ENCODE measurements at regions not wholly inside any gene's neighbourhood (a gene's known extent, or its start where the extent isn't known, plus 50 kb on each side); places are given as distances from the start of the nearest gene placed in this dataset.

GRCh38 chr13:97810152-97810551 lies 143.3 kb upstream of the IPO5 start:
- no peaks in the 10 kb centered on the region for H3K36me3 ChIP-seq (ENCODE audit: control insufficient read depth in 2 of 3, insufficient read depth in 3 of 3, low read length in 3 of 3)
- H3K9me3 ChIP-seq (ENCODE audit: control insufficient read depth in 2 of 3, low read length in 3 of 3): no peaks in the 10 kb centered on the region
- ChIA-PET CTCF (no interaction called here), POLR2A (no interaction called here)
- no peak overlapping the region for H3K27ac ChIP-seq (ENCODE audit: low read depth, low read length)
- no peak for DNase-seq
- Mint-ChIP-seq H3K36me3 (no peaks in the 10 kb centered on the region), H3K27me3 (peaks cover 0 to 37% (median 28%) of the 10 kb centered on the region in 5 donors), H3K4me3 (no peak overlapping the region), H3K9me3 (peaks cover 0 to 13% (median 2%) of the 10 kb centered on the region in 11 donors), H3K4me1 (no peaks in the 10 kb centered on the region), H3K27ac (no peak overlapping the region)
- no peak overlapping the region for H3K4me3 ChIP-seq (ENCODE audit: low read length)
- intact Hi-C loops (cut with micrococcal nuclease): loop anchor here in 1 of 2 donors (5.0 kb wide), 1 partner anchor 698 kb away; no protein-coding TSS in a partner anchor
- no peaks in the 10 kb centered on the region for H3K4me1 ChIP-seq (ENCODE audit: control insufficient read depth in 2 of 2, insufficient read depth in 2 of 2, low read length in 2 of 2)
- no peak for ATAC-seq
- no peaks in the 10 kb centered on the region for H3K27me3 ChIP-seq (ENCODE audit: control insufficient read depth in 2 of 2, insufficient read depth in 2 of 2, low read length in 2 of 2)

DNA sequence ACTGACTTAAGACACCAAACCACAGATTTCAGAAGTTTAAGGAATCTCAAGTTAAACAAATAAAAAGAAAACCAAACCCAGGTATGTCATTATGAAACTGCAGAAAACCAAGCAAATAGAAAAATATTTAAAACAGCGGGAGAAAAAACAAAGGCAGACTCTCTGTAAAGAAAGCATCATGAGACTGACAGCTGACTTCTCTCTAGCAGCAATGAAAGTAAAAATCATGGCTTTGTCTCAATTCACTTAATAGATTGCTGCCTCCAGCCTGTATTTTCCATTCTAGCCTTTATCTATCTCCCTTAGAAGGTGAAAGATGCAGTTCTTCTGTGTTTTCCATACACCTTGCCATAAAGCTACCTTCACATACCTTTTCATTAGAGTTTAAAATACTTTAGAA lies 131.1 kb upstream of the IPO5 start:
- no peak for ATAC-seq
- POLR2A ChIA-PET: no interaction called here

GRCh38 chr13:97826421-97827012 lies 127.0 kb upstream of the IPO5 start:
- Mint-ChIP-seq H3K27ac (no peak overlapping the region), H3K4me1 (no peaks in the 10 kb centered on the region), H3K4me3 (no peak overlapping the region), H3K36me3 (peaks cover 0 to 8% (median 0%) of the 10 kb centered on the region in 5 donors), H3K27me3 (peaks cover 3 to 43% (median 19%) of the 10 kb centered on the region in 5 donors), H3K9me3 (peaks cover 0 to 8% (median 5%) of the 10 kb centered on the region in 11 donors)
- CTCF ChIA-PET: no interaction called here
- Histone ChIP-seq H3K9me3 (ENCODE audit: control insufficient read depth in 2 of 3, low read length in 3 of 3) (no peaks in the 10 kb centered on the region), H3K4me1 (ENCODE audit: control insufficient read depth in 2 of 2, insufficient read depth in 2 of 2, low read length in 2 of 2) (no peaks in the 10 kb centered on the region), H3K27me3 (ENCODE audit: control insufficient read depth in 2 of 2, insufficient read depth in 2 of 2, low read length in 2 of 2) (no peaks in the 10 kb centered on the region), H3K36me3 (ENCODE audit: control insufficient read depth in 2 of 3, insufficient read depth in 3 of 3, low read length in 3 of 3) (no peaks in the 10 kb centered on the region), H3K4me3 (ENCODE audit: low read length) (no peak overlapping the region), H3K27ac (ENCODE audit: low read depth, low read length) (no peak overlapping the region)
- DNase-seq: no peak
- intact Hi-C loops (cut with micrococcal nuclease): no loop called here
- POLR2A ChIA-PET: no interaction called here
- no peak for ATAC-seq

More for the DNA sequence above, 131.1 kb upstream of the IPO5 start:
- no peaks in the 10 kb centered on the region for H3K27me3 ChIP-seq (ENCODE audit: control insufficient read depth in 2 of 2, insufficient read depth in 2 of 2, low read length in 2 of 2)
- peaks cover 6 to 49% (median 26%) of the 10 kb centered on the region in 5 donors for H3K27me3 Mint-ChIP-seq
- no peak overlapping the region for H3K4me3 ChIP-seq (ENCODE audit: low read length)
- no peaks in the 10 kb centered on the region for H3K9me3 ChIP-seq (ENCODE audit: control insufficient read depth in 2 of 3, low read length in 3 of 3)
- CTCF ChIA-PET: no interaction called here
- H3K4me1 ChIP-seq (ENCODE audit: control insufficient read depth in 2 of 2, insufficient read depth in 2 of 2, low read length in 2 of 2): no peaks in the 10 kb centered on the region
- no peaks in the 10 kb centered on the region for H3K36me3 ChIP-seq (ENCODE audit: control insufficient read depth in 2 of 3, insufficient read depth in 3 of 3, low read length in 3 of 3)
- peaks cover 0 to 8% (median 5%) of the 10 kb centered on the region in 11 donors for H3K9me3 Mint-ChIP-seq
- DNase-seq: no peak
- no peak overlapping the region for H3K4me3 Mint-ChIP-seq
- intact Hi-C loops (cut with micrococcal nuclease): no loop called here
- peaks cover 0 to 8% (median 0%) of the 10 kb centered on the region in 5 donors for H3K36me3 Mint-ChIP-seq
- H3K4me1 Mint-ChIP-seq: no peaks in the 10 kb centered on the region
- no peak overlapping the region for H3K27ac ChIP-seq (ENCODE audit: low read depth, low read length)
- H3K27ac Mint-ChIP-seq: no peak overlapping the region

GRCh38 chr13:97834250-97834649 lies 119.2 kb upstream of the IPO5 start:
- Mint-ChIP-seq H3K27ac (no peak overlapping the region), H3K36me3 (no peaks in the 10 kb centered on the region), H3K4me3 (no peak overlapping the region), H3K4me1 (no peaks in the 10 kb centered on the region), H3K27me3 (peaks cover 0 to 26% (median 10%) of the 10 kb centered on the region in 5 donors), H3K9me3 (peaks cover 0 to 37% (median 0%) of the 10 kb centered on the region in 11 donors)
- ChIA-PET CTCF (no interaction called here), POLR2A (no interaction called here)
- no peak overlapping the region for H3K27ac ChIP-seq (ENCODE audit: low read depth, low read length)
- no peaks in the 10 kb centered on the region for H3K27me3 ChIP-seq (ENCODE audit: control insufficient read depth in 2 of 2, insufficient read depth in 2 of 2, low read length in 2 of 2)
- no peak for DNase-seq
- H3K9me3 ChIP-seq (ENCODE audit: control insufficient read depth in 2 of 3, low read length in 3 of 3): no peaks in the 10 kb centered on the region
- intact Hi-C loops (cut with micrococcal nuclease): no loop called here
- H3K36me3 ChIP-seq (ENCODE audit: control insufficient read depth in 2 of 3, insufficient read depth in 3 of 3, low read length in 3 of 3): no peaks in the 10 kb centered on the region
- ATAC-seq: no peak
- H3K4me1 ChIP-seq (ENCODE audit: control insufficient read depth in 2 of 2, insufficient read depth in 2 of 2, low read length in 2 of 2): no peaks in the 10 kb centered on the region
- no peak overlapping the region for H3K4me3 ChIP-seq (ENCODE audit: low read length)

DNA sequence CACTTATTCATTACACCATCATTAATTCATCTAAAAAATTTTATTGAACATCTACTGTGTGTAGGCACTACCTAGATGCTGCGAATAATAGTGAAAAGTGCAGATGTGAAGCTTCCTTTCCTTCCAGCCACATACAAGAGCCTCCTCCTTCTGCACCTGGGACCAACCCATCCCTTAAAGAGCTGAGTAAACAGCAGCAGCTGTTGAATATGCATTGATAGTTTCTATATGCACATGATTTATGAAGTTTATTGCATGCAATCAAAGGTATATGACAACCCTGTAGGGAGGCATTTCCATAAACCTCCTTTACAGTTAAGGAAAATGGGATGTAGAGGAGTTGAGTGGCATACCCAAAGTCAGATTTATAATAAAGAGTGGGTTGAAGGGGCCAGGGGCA lies 110.3 kb upstream of the IPO5 start:
- no peaks in the 10 kb centered on the region for H3K4me1 ChIP-seq (ENCODE audit: control insufficient read depth in 2 of 2, insufficient read depth in 2 of 2, low read length in 2 of 2)
- no peak overlapping the region for H3K27ac ChIP-seq (ENCODE audit: low read depth, low read length)
- Mint-ChIP-seq H3K4me3 (no peak overlapping the region), H3K27me3 (peaks cover 5 to 59% (median 44%) of the 10 kb centered on the region in 5 donors), H3K4me1 (no peaks in the 10 kb centered on the region), H3K9me3 (peaks cover 0 to 7% (median 0%) of the 10 kb centered on the region in 11 donors), H3K27ac (no peak overlapping the region), H3K36me3 (no peaks in the 10 kb centered on the region)
- H3K4me3 ChIP-seq (ENCODE audit: low read length): no peak overlapping the region
- intact Hi-C loops (cut with micrococcal nuclease): no loop called here
- no peaks in the 10 kb centered on the region for H3K9me3 ChIP-seq (ENCODE audit: control insufficient read depth in 2 of 3, low read length in 3 of 3)
- H3K36me3 ChIP-seq (ENCODE audit: control insufficient read depth in 2 of 3, insufficient read depth in 3 of 3, low read length in 3 of 3): no peaks in the 10 kb centered on the region
- ChIA-PET CTCF (no interaction called here), POLR2A (no interaction called here)
- ATAC-seq: no peak
- no peak for DNase-seq
- no peaks in the 10 kb centered on the region for H3K27me3 ChIP-seq (ENCODE audit: control insufficient read depth in 2 of 2, insufficient read depth in 2 of 2, low read length in 2 of 2)

DNA sequence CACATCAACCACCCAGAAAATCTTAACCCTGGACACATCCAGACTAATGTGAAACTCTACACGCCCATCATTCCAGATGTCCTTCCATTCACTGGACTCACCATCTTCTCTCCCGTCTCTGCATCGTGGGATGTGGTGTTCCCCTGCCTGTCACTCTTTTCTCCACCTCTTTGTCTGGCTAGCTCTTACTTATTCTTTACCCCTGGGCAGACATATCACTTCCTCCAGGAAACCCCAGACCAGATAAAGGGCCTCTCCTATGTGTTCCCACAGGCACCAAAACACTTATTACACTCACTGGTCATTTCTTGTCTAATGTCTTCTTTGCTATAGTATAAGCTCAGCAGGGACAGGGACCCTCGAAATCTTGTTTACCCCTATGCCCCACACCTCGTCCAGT lies 109.3 kb upstream of the IPO5 start:
- intact Hi-C loops (cut with micrococcal nuclease): no loop called here
- Histone ChIP-seq H3K4me1 (ENCODE audit: control insufficient read depth in 2 of 2, insufficient read depth in 2 of 2, low read length in 2 of 2) (no peaks in the 10 kb centered on the region), H3K27me3 (ENCODE audit: control insufficient read depth in 2 of 2, insufficient read depth in 2 of 2, low read length in 2 of 2) (no peaks in the 10 kb centered on the region), H3K27ac (ENCODE audit: low read depth, low read length) (no peak overlapping the region), H3K36me3 (ENCODE audit: control insufficient read depth in 2 of 3, insufficient read depth in 3 of 3, low read length in 3 of 3) (no peaks in the 10 kb centered on the region), H3K4me3 (ENCODE audit: low read length) (no peak overlapping the region), H3K9me3 (ENCODE audit: control insufficient read depth in 2 of 3, low read length in 3 of 3) (no peaks in the 10 kb centered on the region)
- H3K27me3 Mint-ChIP-seq: peaks cover 5 to 53% (median 41%) of the 10 kb centered on the region in 5 donors
- CTCF ChIA-PET: no interaction called here
- POLR2A ChIA-PET: no interaction called here
- ATAC-seq: no peak
- H3K4me1 Mint-ChIP-seq: no peaks in the 10 kb centered on the region
- H3K9me3 Mint-ChIP-seq: peaks cover 0 to 3% (median 0%) of the 10 kb centered on the region in 11 donors
- DNase-seq: no peak
- H3K36me3 Mint-ChIP-seq: no peaks in the 10 kb centered on the region
- H3K4me3 Mint-ChIP-seq: no peak overlapping the region
- H3K27ac Mint-ChIP-seq: no peak overlapping the region

DNA sequence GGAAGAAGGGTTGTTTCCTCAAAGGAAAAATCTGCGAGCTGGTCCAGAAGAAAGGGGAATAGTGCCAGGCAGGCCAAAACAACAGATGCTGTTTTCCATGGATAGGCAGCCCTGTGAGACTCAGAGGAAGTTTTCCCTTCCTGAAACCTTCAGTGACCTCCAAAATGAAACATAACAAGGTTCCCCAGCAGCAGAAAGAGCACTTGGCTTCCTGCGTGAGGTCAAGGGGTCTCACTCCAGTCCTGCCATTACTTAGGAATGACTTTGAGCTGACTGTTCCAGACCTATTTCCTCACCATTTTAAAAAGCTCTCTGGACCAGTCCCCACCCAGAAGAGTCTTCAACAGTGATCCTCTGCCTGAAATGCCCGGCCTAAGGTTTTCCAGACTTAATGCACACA lies 104.6 kb upstream of the IPO5 start:
- Histone ChIP-seq H3K36me3 (ENCODE audit: control insufficient read depth in 2 of 3, insufficient read depth in 3 of 3, low read length in 3 of 3) (no peaks in the 10 kb centered on the region), H3K4me3 (ENCODE audit: low read length) (no peak overlapping the region), H3K4me1 (ENCODE audit: control insufficient read depth in 2 of 2, insufficient read depth in 2 of 2, low read length in 2 of 2) (no peaks in the 10 kb centered on the region), H3K27ac (ENCODE audit: low read depth, low read length) (no peak overlapping the region), H3K9me3 (ENCODE audit: control insufficient read depth in 2 of 3, low read length in 3 of 3) (no peaks in the 10 kb centered on the region), H3K27me3 (ENCODE audit: control insufficient read depth in 2 of 2, insufficient read depth in 2 of 2, low read length in 2 of 2) (no peaks in the 10 kb centered on the region)
- Mint-ChIP-seq H3K9me3 (peaks cover 0 to 4% (median 0%) of the 10 kb centered on the region in 11 donors), H3K27ac (no peak overlapping the region), H3K36me3 (no peaks in the 10 kb centered on the region), H3K4me1 (peaks cover 0 to 3% (median 0%) of the 10 kb centered on the region in 7 donors), H3K4me3 (no peak overlapping the region), H3K27me3 (peaks cover 0 to 48% (median 40%) of the 10 kb centered on the region in 5 donors)
- ATAC-seq (no peak), DNase-seq (no peak)
- intact Hi-C loops (cut with micrococcal nuclease): no loop called here
- ChIA-PET POLR2A (no interaction called here), CTCF (interaction anchor here (0.6 kb wide), 1 partner anchor 1005 kb away, joined by 3 read pairs; no protein-coding TSS in a partner anchor)

Data from naive thymus-derived CD4-positive, alpha-beta T cell (primary cell).